Caco-2 (cell line): ENCODE measurements at regions not wholly inside any gene's neighbourhood (a gene's known extent, or its start where the extent isn't known, plus 50 kb on each side); places are given as distances from the start of the nearest gene placed in this dataset.

Experiments used
- BruUV-seq: library from RNA; stranded (reverse); fragments of 400-500 nt; replicated peaks from 2 replicates; lab custom pipeline; 2021; lab: Mats Ljungman, UMichigan
- CTCF ChIA-PET: fragments of 300-600 bp; sonication (Branson Sonifier 250); formaldehyde crosslinking; loops from one replicate; lab custom pipeline; 2022; ENCODE audit warnings: antibody characterized with exemption; lab: Charles Lee
- POLR2A ChIA-PET: fragments of 300-600 bp; sonication (Branson Sonifier 250); formaldehyde crosslinking; loops from one replicate; lab custom pipeline; 2022; ENCODE audit warnings: antibody characterized with exemption; lab: Charles Lee
- DNase-seq, 2 experiments: peaks; one replicate each; pipeline versions ENCODE4 v3.0.0 to v3.0.0-alpha.2; 2020 to 2022
- H3K27me3 ChIP-seq: replicated peaks from 2 replicates; pipeline ENCODE4 v1.6.0; 2011; ENCODE audit warnings: low read length; ENCODE audit not compliant: control insufficient read depth, insufficient read depth
- H3K36me3 ChIP-seq: 2 replicates; pipeline ENCODE4 v1.5.1; 2011; ENCODE audit warnings: low read length; ENCODE audit not compliant: control insufficient read depth, insufficient read depth
- H3K4me1 ChIP-seq: fragments of 250-450 bp; sonication (Bioruptor Pico); 2 replicates; pipeline ENCODE4 v1.5.1; 2020; ENCODE audit warnings: mild to moderate bottlenecking
- H3K4me3 ChIP-seq: 2 replicates; pipeline ENCODE4 v1.5.1; 2011; ENCODE audit warnings: low read depth, mild to moderate bottlenecking, control low read depth, low read length
- H3K9me3 ChIP-seq: fragments of 250-450 bp; sonication (Bioruptor Pico); 2 replicates; pipeline ENCODE4 v1.5.1; 2020; ENCODE audit warnings: mild to moderate bottlenecking, moderate library complexity
- H3K27ac Mint-ChIP-seq: one replicate; pipeline ENCODE4 v1.8.0; 2022; ENCODE audit warnings: mixed read lengths; ENCODE audit not compliant: unreplicated experiment
- H3K27me3 Mint-ChIP-seq: one replicate; pipeline ENCODE4 v1.8.0; 2022; ENCODE audit warnings: mixed read lengths; ENCODE audit not compliant: insufficient read depth, unreplicated experiment
- H3K36me3 Mint-ChIP-seq: one replicate; pipeline ENCODE4 v1.8.0; 2022; ENCODE audit warnings: mild to moderate bottlenecking, mixed read lengths; ENCODE audit not compliant: insufficient read depth, unreplicated experiment
- H3K4me1 Mint-ChIP-seq: one replicate; pipeline ENCODE4 v1.8.0; 2022; ENCODE audit warnings: low read depth, mixed read lengths; ENCODE audit not compliant: unreplicated experiment
- H3K4me3 Mint-ChIP-seq: one replicate; pipeline ENCODE4 v1.8.0; 2022; ENCODE audit warnings: mild to moderate bottlenecking, moderate library complexity, mixed read lengths; ENCODE audit not compliant: unreplicated experiment
- H3K9me3 Mint-ChIP-seq: one replicate; pipeline ENCODE4 v1.8.0; 2022; ENCODE audit warnings: mixed read lengths; ENCODE audit not compliant: unreplicated experiment
- CTCF ChIP-seq, 2 experiments: fragments of 200-600 bp in 1 of 2; IDR thresholded peaks; 1 replicate in 1 of 2; 2 replicates in 1 of 2; pipeline versions ENCODE4 v1.5.1 to v1.8.0; 2011 to 2022; ENCODE audit warnings: antibody characterized with exemption in 1 of 2, control low read depth in 1 of 2, inconsistent platforms in 1 of 2, low read depth in 1 of 2, low read length in 1 of 2, mild to moderate bottlenecking in 1 of 2, moderate library complexity in 1 of 2; ENCODE audit not compliant: insufficient read depth in 1 of 2, severe bottlenecking in 1 of 2, unreplicated experiment in 1 of 2
- intact Hi-C: fragments of 100-400 bp; cut with micrococcal nuclease; formaldehyde crosslinking; loops from one replicate; pipeline ENCODE4 v1.10.0; 2022; ENCODE audit not compliant: unreplicated experiment

GRCh38 chr2:150309311-150310080, 178.0 kb downstream of the RND3 start:
- Histone ChIP-seq H3K4me3 (no peak overlapping the region), H3K27me3 (no peaks in the 10 kb centered on the region), H3K36me3 (no peaks in the 10 kb centered on the region; the same call in 1 of the 2 replicates), H3K9me3 (peaks cover 7% of the 10 kb centered on the region; the same call in 1 of the 2 replicates), H3K4me1 (peaks cover 31% of the 10 kb centered on the region)
- peaks cover 32% of the 10 kb centered on the region for H3K9me3 Mint-ChIP-seq
- no peaks in the 10 kb centered on the region for H3K27me3 Mint-ChIP-seq
- BruUV-seq: no TSS peak
- peaks cover 34% of the 10 kb centered on the region for H3K4me1 Mint-ChIP-seq
- peak; percentile 67 to 83 for DNase-seq
- POLR2A ChIA-PET: no interaction called here
- TF ChIP-seq CTCF (IDR thresholded peaks at IDR 0.05; ENCODE audit: insufficient read depth in 1 of 2, low read depth in 1 of 2, low read length in 1 of 2, severe bottlenecking in 1 of 2, unreplicated experiment in 1 of 2): no peak
- intact Hi-C loops: loop anchor here (2.0 to 10.0 kb wide), 2 partner anchors 177 to 215 kb away; partner anchors contain the start of gene RND3
- H3K27ac Mint-ChIP-seq: peak overlapping the region; percentile 66
- H3K4me3 Mint-ChIP-seq: peak overlapping the region; percentile 0
- CTCF ChIA-PET: no interaction called here
- no peaks in the 10 kb centered on the region for H3K36me3 Mint-ChIP-seq

GRCh38 chr2:150307258-150307657, 180.2 kb downstream of the RND3 start:
- no peak overlapping the region for H3K4me3 ChIP-seq
- peaks cover 31% of the 10 kb centered on the region for H3K4me1 ChIP-seq
- ChIA-PET POLR2A (no interaction called here), CTCF (no interaction called here)
- no peak for TF ChIP-seq CTCF (IDR thresholded peaks at IDR 0.05; ENCODE audit: insufficient read depth in 1 of 2, low read depth in 1 of 2, low read length in 1 of 2, severe bottlenecking in 1 of 2, unreplicated experiment in 1 of 2)
- no peaks in the 10 kb centered on the region for H3K27me3 ChIP-seq
- no TSS peak for BruUV-seq
- no peak overlapping the region for H3K27ac Mint-ChIP-seq
- intact Hi-C loops: loop anchor here (10.0 kb wide), 1 partner anchor 212 kb away; no protein-coding TSS in a partner anchor
- no peak overlapping the region for H3K4me3 Mint-ChIP-seq
- H3K36me3 Mint-ChIP-seq: no peaks in the 10 kb centered on the region
- no peaks in the 10 kb centered on the region; the same call in 1 of the 2 replicates for H3K36me3 ChIP-seq
- H3K9me3 Mint-ChIP-seq: peaks cover 23% of the 10 kb centered on the region
- no peak for DNase-seq
- H3K4me1 Mint-ChIP-seq: peaks cover 26% of the 10 kb centered on the region
- H3K9me3 ChIP-seq: peaks cover 16% of the 10 kb centered on the region
- no peaks in the 10 kb centered on the region for H3K27me3 Mint-ChIP-seq

- Histone ChIP-seq H3K4me3 (no peak overlapping the region), H3K27me3 (no peaks in the 10 kb centered on the region), H3K9me3 (peaks cover 16% of the 10 kb centered on the region), H3K36me3 (no peaks in the 10 kb centered on the region), H3K4me1 (no peaks in the 10 kb centered on the region)
- Mint-ChIP-seq H3K27me3 (no peaks in the 10 kb centered on the region), H3K9me3 (peaks cover 23% of the 10 kb centered on the region), H3K4me3 (no peak overlapping the region), H3K27ac (no peak overlapping the region), H3K4me1 (peaks cover under 1% of the 10 kb centered on the region), H3K36me3 (no peaks in the 10 kb centered on the region)
- DNase-seq: no peak
- BruUV-seq: no TSS peak
- ChIA-PET POLR2A (no interaction called here), CTCF (no interaction called here)
- no peak for TF ChIP-seq CTCF (IDR thresholded peaks at IDR 0.05; ENCODE audit: insufficient read depth in 1 of 2, low read depth in 1 of 2, low read length in 1 of 2, severe bottlenecking in 1 of 2, unreplicated experiment in 1 of 2)
- intact Hi-C loops: loop anchor here (10.0 kb wide), 1 partner anchor 208 kb away; no protein-coding TSS in a partner anchor
These were observed 184.2 kb downstream of the RND3 start for GRCh38 chr2:150303281-150303680.
